Ascending aorta (tissue), 2 donors: ENCODE measurements at regions not wholly inside any gene's neighbourhood (a gene's known extent, or its start where the extent isn't known, plus 50 kb on each side); places are given as distances from the start of the nearest gene placed in this dataset.
"Not testable (repeated sequence)": the region's sequence is repeated elsewhere in the genome, so short reads cannot be mapped to it uniquely, and the experiment has no call there.

Experiments
- DNase-seq, 2 donors: peaks; one replicate each; pipeline ENCODE4 v3.0.0-alpha.2; 2019; ENCODE audit warnings: low spot score in 2 of 2
- H3K27ac ChIP-seq, 2 donors: fragments of 200-600 bp; sonication (generic); one replicate each; pipeline ENCODE4 v1.5.1; 2016 to 2017; ENCODE audit warnings: mild to moderate bottlenecking in 1 of 2
- H3K27me3 ChIP-seq: fragments of 200-600 bp; sonication (generic); one replicate; pipeline ENCODE4 v1.5.1; 2017
- H3K36me3 ChIP-seq, 2 donors: fragments of 200-600 bp; sonication (generic); one replicate each; pipeline ENCODE4 v1.5.1; 2016
- H3K4me1 ChIP-seq, 2 donors: fragments of 200-600 bp; sonication (generic); one replicate each; pipeline ENCODE4 v1.5.1; 2016 to 2017; ENCODE audit warnings: mild to moderate bottlenecking in 1 of 2
- H3K4me3 ChIP-seq, 2 donors: fragments of 200-600 bp; sonication (generic); one replicate each; pipeline ENCODE4 v1.5.1; 2016 to 2017; ENCODE audit warnings: mild to moderate bottlenecking in 1 of 2
- H3K9me3 ChIP-seq, 2 donors: fragments of 200-600 bp; sonication (generic); one replicate each; pipeline ENCODE4 v1.5.1; 2016
- CTCF ChIP-seq, 3 experiments: fragments of 200-600 bp in 2 of 3; fragments of 450-650 bp in 1 of 3; sonication (generic) in 2 of 3; IDR thresholded peaks; one replicate each; pipeline ENCODE4 v1.5.1; 2016 to 2019; ENCODE audit warnings: antibody characterized with exemption in 3 of 3, mild to moderate bottlenecking in 1 of 3, moderate library complexity in 1 of 3
- intact Hi-C: fragments of 100-400 bp; cut with DNase I; formaldehyde crosslinking; loops from one replicate; pipeline ENCODE4 v1.15.1; 2023

GRCh38 chr1:157371221-157371620 lies 181.1 kb downstream of the FCRL5 start:
- no peaks in the 10 kb centered on the region for H3K4me1 ChIP-seq
- no peak overlapping the region for H3K27ac ChIP-seq
- intact Hi-C loops = loop anchor here (5.0 kb wide), 1 partner anchor 126 kb away; no protein-coding TSS in a partner anchor
- no peak for DNase-seq
- H3K4me3 ChIP-seq = no peak overlapping the region
- TF ChIP-seq CTCF (IDR thresholded peaks at IDR 0.05) = no peak
- H3K36me3 ChIP-seq = no peaks in the 10 kb centered on the region
- no peaks in the 10 kb centered on the region for H3K9me3 ChIP-seq
- no peaks in the 10 kb centered on the region for H3K27me3 ChIP-seq

GRCh38 chr1:157370698-157371097 lies 181.6 kb downstream of the FCRL5 start:
- Histone ChIP-seq H3K27me3 (no peaks in the 10 kb centered on the region), H3K9me3 (no peaks in the 10 kb centered on the region), H3K4me1 (no peaks in the 10 kb centered on the region), H3K36me3 (no peaks in the 10 kb centered on the region), H3K27ac (no peak overlapping the region), H3K4me3 (no peak overlapping the region)
- intact Hi-C loops = loop anchor here (5.0 kb wide), 1 partner anchor 127 kb away; no protein-coding TSS in a partner anchor
- no peak for DNase-seq
- TF ChIP-seq CTCF (IDR thresholded peaks at IDR 0.05) = no peak

GRCh38 chr1:157369808-157370521 lies 182.3 kb downstream of the FCRL5 start:
- peak; percentile 37 to 84 (median 76) for TF ChIP-seq CTCF (IDR thresholded peaks at IDR 0.05)
- H3K27me3 ChIP-seq = no peaks in the 10 kb centered on the region
- intact Hi-C loops = loop anchor here (5.0 kb wide), 1 partner anchor 127 kb away; no protein-coding TSS in a partner anchor

GRCh38 chr1:157368941-157369340 lies 183.4 kb downstream of the FCRL5 start:
- DNase-seq, H3K9me3 ChIP-seq, intact Hi-C loops, H3K4me1 ChIP-seq, H3K27ac ChIP-seq, H3K27me3 ChIP-seq, H3K36me3 ChIP-seq, H3K4me3 ChIP-seq: not testable (repeated sequence)

More at GRCh38 chr1:157369808-157370521, 182.3 kb downstream of the FCRL5 start:
- no peak for DNase-seq
- no peak overlapping the region for H3K4me3 ChIP-seq
- no peaks in the 10 kb centered on the region for H3K36me3 ChIP-seq
- no peaks in the 10 kb centered on the region for H3K4me1 ChIP-seq
- H3K27ac ChIP-seq = no peak overlapping the region
- H3K9me3 ChIP-seq = no peaks in the 10 kb centered on the region

GRCh38 chr1:157368363-157368762 lies 184.0 kb downstream of the FCRL5 start:
- no peak for TF ChIP-seq CTCF (IDR thresholded peaks at IDR 0.05)

GRCh38 chr1:157367870-157368269 lies 184.4 kb downstream of the FCRL5 start:
- Histone ChIP-seq H3K9me3 (no peaks in the 10 kb centered on the region), H3K27ac (no peak overlapping the region), H3K27me3 (no peaks in the 10 kb centered on the region), H3K4me3 (no peak overlapping the region), H3K36me3 (no peaks in the 10 kb centered on the region), H3K4me1 (no peaks in the 10 kb centered on the region)
- no peak for DNase-seq
- intact Hi-C loops = no loop called here
- no peak for TF ChIP-seq CTCF (IDR thresholded peaks at IDR 0.05)

More at GRCh38 chr1:157368363-157368762, 184.0 kb downstream of the FCRL5 start:
- H3K27ac ChIP-seq = no peak overlapping the region
- H3K4me3 ChIP-seq = no peak overlapping the region
- DNase-seq = no peak
- no peaks in the 10 kb centered on the region for H3K27me3 ChIP-seq
- H3K9me3 ChIP-seq = no peaks in the 10 kb centered on the region
- no peaks in the 10 kb centered on the region for H3K4me1 ChIP-seq
- H3K36me3 ChIP-seq = no peaks in the 10 kb centered on the region
- intact Hi-C loops = no loop called here
